Ovary (tissue), 3 donors: ENCODE measurements at regions not wholly inside any gene's neighbourhood (a gene's known extent, or its start where the extent isn't known, plus 50 kb on each side); places are given as distances from the start of the nearest gene placed in this dataset.

ENCODE experiments used
- CTCF ChIP-seq, 3 donors: fragments of 450-650 bp in 2 of 3; fragments of 200-600 bp in 1 of 3; IDR thresholded peaks; one replicate each; pipeline versions ENCODE4 v1.5.1 to v1.8.0; 2016 to 2022; ENCODE audit warnings: antibody characterized with exemption in 3 of 3, mild to moderate bottlenecking in 1 of 3
- POLR2A ChIP-seq: fragments of 450-650 bp; IDR thresholded peaks from one replicate; pipeline ENCODE4 v1.6.1; 2017; ENCODE audit warnings: antibody characterized with exemption, mild to moderate bottlenecking, moderate library complexity
- donor health status: DM: no; HTN: no; CAD: no.

- TF ChIP-seq CTCF (IDR thresholded peaks at IDR 0.05) (no peak), POLR2A (no peak)
Observed at GRCh38 chr9:71607461-71607881, 160.8 kb downstream of the CEMIP2 start.
